ENCODE measurements at regions not wholly inside any gene's neighbourhood (a gene's known extent, or its start where the extent isn't known, plus 50 kb on each side); places are given as distances from the start of the nearest gene placed in this dataset.

DNA sequence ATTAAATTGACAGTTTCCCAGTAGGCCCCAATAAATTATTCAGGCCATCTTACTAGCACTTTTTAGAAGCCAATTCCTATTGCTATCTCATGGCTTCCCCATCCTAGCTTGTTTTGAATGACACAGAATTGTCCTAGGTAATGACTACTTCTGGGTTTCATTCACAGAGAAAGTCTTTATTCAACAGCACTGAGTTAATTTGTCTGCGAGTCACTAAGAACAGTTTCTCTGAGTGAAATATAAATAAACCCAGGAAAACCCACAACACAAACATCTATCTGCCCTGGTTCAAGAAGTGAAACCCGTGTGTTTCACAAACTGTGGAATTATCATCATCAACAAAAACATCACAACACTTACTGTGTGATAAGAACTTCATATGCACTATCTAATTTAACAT, 1366.8 kb downstream of the EPHA7 start:
- Histone ChIP-seq H3K27me3 (ENCODE audit: insufficient read depth, low read length) (no peaks in the 10 kb centered on the region), H3K36me3 (ENCODE audit: insufficient read depth, low read length) (no peaks in the 10 kb centered on the region), H3K27ac (ENCODE audit: low read depth, low read length) (no peak overlapping the region), H3K9me3 (ENCODE audit: control insufficient read depth in 1 of 2, low read length in 2 of 2) (no peaks in the 10 kb centered on the region), H3K4me3 (ENCODE audit: low read length in 2 of 2) (no peak overlapping the region), H3K4me1 (ENCODE audit: insufficient read depth, low read length) (no peaks in the 10 kb centered on the region)
- no peak for DNase-seq
- Mint-ChIP-seq H3K27ac (no peak overlapping the region), H3K4me1 (no peaks in the 10 kb centered on the region), H3K27me3 (no peaks in the 10 kb centered on the region), H3K4me3 (no peak overlapping the region), H3K9me3 (peaks cover 0 to 3% (median under 1%) of the 10 kb centered on the region in 8 donors), H3K36me3 (no peaks in the 10 kb centered on the region)
- POLR2A ChIA-PET (ENCODE audit: partially characterized antibody), result no interaction called here
- intact Hi-C loops (cut with micrococcal nuclease), result no loop called here
- CTCF ChIA-PET (ENCODE audit: partially characterized antibody), result no interaction called here

DNA sequence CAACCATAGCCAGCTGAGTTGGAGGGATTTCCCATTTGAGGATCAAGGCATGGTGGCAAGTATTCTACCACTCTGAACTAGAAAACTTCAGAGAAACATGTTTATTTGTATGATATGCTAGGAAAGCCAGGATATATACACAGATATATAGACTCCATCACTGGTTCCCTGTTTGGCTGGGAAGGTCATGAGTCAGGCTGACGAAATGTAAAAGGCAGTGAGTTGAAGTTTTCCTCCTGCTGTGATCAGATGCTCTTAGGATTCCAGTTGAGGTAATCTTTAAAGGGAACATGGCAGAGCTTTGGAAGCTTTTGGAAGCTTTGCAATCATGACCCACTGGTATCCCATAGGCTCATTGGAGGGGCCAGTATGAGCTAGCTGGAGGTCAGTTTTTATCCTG, 1369.1 kb downstream of the EPHA7 start:
- no peaks in the 10 kb centered on the region for H3K4me1 Mint-ChIP-seq

DNA sequence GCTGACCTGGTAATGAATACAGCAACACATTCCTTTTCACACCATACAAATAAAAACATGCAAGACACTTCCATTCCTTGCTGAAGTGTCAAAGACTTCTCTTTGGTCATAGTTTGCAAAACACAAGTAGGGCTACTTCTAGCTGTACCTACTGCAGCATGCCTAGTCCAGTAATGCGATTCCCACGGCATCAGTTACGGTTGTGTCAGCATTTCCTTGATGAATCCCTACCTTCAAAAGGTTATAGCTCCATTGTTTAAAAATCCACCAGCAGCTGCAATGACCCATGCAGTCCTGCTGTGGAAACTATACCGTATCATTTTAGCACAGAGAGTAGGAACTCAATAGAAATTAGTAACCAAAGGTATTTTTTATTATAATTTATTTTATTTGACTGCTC, 1371.5 kb downstream of the EPHA7 start:
- no peaks in the 10 kb centered on the region for H3K4me1 ChIP-seq (ENCODE audit: insufficient read depth, low read length)
- DNase-seq, result no peak
- Mint-ChIP-seq H3K27me3 (no peaks in the 10 kb centered on the region), H3K36me3 (no peaks in the 10 kb centered on the region), H3K9me3 (peaks cover 0 to 3% (median under 1%) of the 10 kb centered on the region in 8 donors), H3K27ac (no peak overlapping the region), H3K4me1 (no peaks in the 10 kb centered on the region), H3K4me3 (no peak overlapping the region)
- no peak overlapping the region for H3K27ac ChIP-seq (ENCODE audit: low read depth, low read length)
- CTCF ChIA-PET (ENCODE audit: partially characterized antibody), result no interaction called here
- POLR2A ChIA-PET (ENCODE audit: partially characterized antibody), result no interaction called here
- no peak overlapping the region for H3K4me3 ChIP-seq (ENCODE audit: low read length in 2 of 2)
- H3K36me3 ChIP-seq (ENCODE audit: insufficient read depth, low read length), result no peaks in the 10 kb centered on the region
- no peaks in the 10 kb centered on the region for H3K27me3 ChIP-seq (ENCODE audit: insufficient read depth, low read length)
- no peaks in the 10 kb centered on the region for H3K9me3 ChIP-seq (ENCODE audit: control insufficient read depth in 1 of 2, low read length in 2 of 2)
- intact Hi-C loops (cut with micrococcal nuclease), result no loop called here

More for the DNA sequence above, 1369.1 kb downstream of the EPHA7 start:
- Histone ChIP-seq H3K4me3 (ENCODE audit: low read length in 2 of 2) (no peak overlapping the region), H3K9me3 (ENCODE audit: control insufficient read depth in 1 of 2, low read length in 2 of 2) (no peaks in the 10 kb centered on the region), H3K36me3 (ENCODE audit: insufficient read depth, low read length) (no peaks in the 10 kb centered on the region), H3K27me3 (ENCODE audit: insufficient read depth, low read length) (no peaks in the 10 kb centered on the region), H3K4me1 (ENCODE audit: insufficient read depth, low read length) (no peaks in the 10 kb centered on the region), H3K27ac (ENCODE audit: low read depth, low read length) (no peak overlapping the region)
- Mint-ChIP-seq H3K27ac (no peak overlapping the region), H3K9me3 (peaks cover 0 to 3% (median under 1%) of the 10 kb centered on the region in 8 donors), H3K27me3 (no peaks in the 10 kb centered on the region), H3K36me3 (no peaks in the 10 kb centered on the region), H3K4me3 (no peak overlapping the region)
- CTCF ChIA-PET (ENCODE audit: partially characterized antibody), result no interaction called here
- POLR2A ChIA-PET (ENCODE audit: partially characterized antibody), result no interaction called here
- intact Hi-C loops (cut with micrococcal nuclease), result no loop called here
- DNase-seq, result no peak

DNA sequence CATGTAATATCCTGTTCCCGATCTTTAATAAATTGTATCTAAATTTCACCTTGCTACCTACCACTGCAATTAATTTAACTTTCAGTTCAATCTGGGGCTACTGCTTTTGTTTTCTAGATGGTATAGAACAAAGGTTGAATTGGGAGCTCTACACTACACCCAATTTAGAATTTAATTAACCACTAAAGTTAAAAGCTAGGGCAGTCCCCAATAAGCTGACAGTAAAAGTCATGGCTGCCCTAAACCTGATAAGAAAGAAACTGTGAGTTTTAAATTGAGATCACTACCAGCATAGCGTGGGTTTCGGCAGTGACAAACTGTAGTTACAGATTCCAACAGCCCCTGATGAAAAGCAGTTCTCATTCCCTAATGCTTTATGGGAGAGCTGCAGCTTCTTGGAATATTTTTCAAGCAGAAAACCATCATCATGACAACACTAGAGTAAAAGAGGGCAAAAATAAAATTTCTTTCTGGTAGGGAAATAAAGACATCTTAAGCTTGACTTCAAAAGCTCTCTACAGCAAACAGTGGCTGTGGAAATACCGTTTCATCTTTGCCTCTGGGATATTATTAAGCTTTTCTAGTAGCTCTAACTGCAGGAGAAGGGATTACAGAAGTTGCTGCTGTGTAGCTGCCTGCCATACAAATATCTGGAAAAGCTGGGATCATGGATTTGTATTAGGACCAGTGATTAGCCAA, 1372.1 kb downstream of the EPHA7 start:
- H3K36me3 ChIP-seq (ENCODE audit: insufficient read depth, low read length), result no peaks in the 10 kb centered on the region
- H3K27ac ChIP-seq (ENCODE audit: low read depth, low read length), result no peak overlapping the region
- Mint-ChIP-seq H3K4me1 (no peaks in the 10 kb centered on the region), H3K36me3 (no peaks in the 10 kb centered on the region), H3K27me3 (no peaks in the 10 kb centered on the region), H3K9me3 (peaks cover 0 to 5% (median under 1%) of the 10 kb centered on the region in 8 donors), H3K27ac (no peak overlapping the region), H3K4me3 (no peak overlapping the region)
- no peaks in the 10 kb centered on the region for H3K9me3 ChIP-seq (ENCODE audit: control insufficient read depth in 1 of 2, low read length in 2 of 2)
- POLR2A ChIA-PET (ENCODE audit: partially characterized antibody), result no interaction called here
- DNase-seq, result no peak
- H3K27me3 ChIP-seq (ENCODE audit: insufficient read depth, low read length), result no peaks in the 10 kb centered on the region
- intact Hi-C loops (cut with micrococcal nuclease), result no loop called here
- H3K4me1 ChIP-seq (ENCODE audit: insufficient read depth, low read length), result no peaks in the 10 kb centered on the region
- H3K4me3 ChIP-seq (ENCODE audit: low read length in 2 of 2), result no peak overlapping the region
- CTCF ChIA-PET (ENCODE audit: partially characterized antibody), result no interaction called here

DNA sequence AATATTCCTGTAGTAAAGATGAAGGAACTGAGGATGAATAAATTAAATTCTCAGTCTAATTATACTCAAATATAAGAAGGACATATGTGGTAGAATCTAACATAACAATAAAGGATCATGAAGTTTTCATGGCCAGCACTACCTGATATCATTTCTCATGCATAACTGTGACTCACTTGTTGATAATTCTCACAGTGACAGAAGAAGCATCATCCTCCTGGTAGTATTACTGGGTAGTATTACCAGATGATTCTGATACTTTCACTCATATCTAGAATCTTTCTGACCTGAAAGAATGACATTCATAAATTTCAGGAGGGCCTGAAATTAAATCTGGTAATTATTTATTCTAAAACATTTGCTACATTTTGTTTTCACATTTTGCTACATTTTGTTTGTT, 1375.0 kb downstream of the EPHA7 start:
- POLR2A ChIA-PET (ENCODE audit: partially characterized antibody), result no interaction called here
- no peak for DNase-seq
- no peak overlapping the region for H3K27ac Mint-ChIP-seq
- H3K36me3 Mint-ChIP-seq, result no peaks in the 10 kb centered on the region
- no peaks in the 10 kb centered on the region for H3K27me3 ChIP-seq (ENCODE audit: insufficient read depth, low read length)
- H3K4me1 ChIP-seq (ENCODE audit: insufficient read depth, low read length), result no peaks in the 10 kb centered on the region
- no peak overlapping the region for H3K4me3 Mint-ChIP-seq
- CTCF ChIA-PET (ENCODE audit: partially characterized antibody), result no interaction called here
- H3K9me3 Mint-ChIP-seq, result peaks cover 0 to 6% (median 2%) of the 10 kb centered on the region in 8 donors
- intact Hi-C loops (cut with micrococcal nuclease), result no loop called here
- H3K4me3 ChIP-seq (ENCODE audit: low read length in 2 of 2), result no peak overlapping the region
- H3K9me3 ChIP-seq (ENCODE audit: control insufficient read depth in 1 of 2, low read length in 2 of 2), result no peaks in the 10 kb centered on the region
- H3K4me1 Mint-ChIP-seq, result no peaks in the 10 kb centered on the region
- no peak overlapping the region for H3K27ac ChIP-seq (ENCODE audit: low read depth, low read length)
- H3K36me3 ChIP-seq (ENCODE audit: insufficient read depth, low read length), result no peaks in the 10 kb centered on the region
- no peaks in the 10 kb centered on the region for H3K27me3 Mint-ChIP-seq

DNA sequence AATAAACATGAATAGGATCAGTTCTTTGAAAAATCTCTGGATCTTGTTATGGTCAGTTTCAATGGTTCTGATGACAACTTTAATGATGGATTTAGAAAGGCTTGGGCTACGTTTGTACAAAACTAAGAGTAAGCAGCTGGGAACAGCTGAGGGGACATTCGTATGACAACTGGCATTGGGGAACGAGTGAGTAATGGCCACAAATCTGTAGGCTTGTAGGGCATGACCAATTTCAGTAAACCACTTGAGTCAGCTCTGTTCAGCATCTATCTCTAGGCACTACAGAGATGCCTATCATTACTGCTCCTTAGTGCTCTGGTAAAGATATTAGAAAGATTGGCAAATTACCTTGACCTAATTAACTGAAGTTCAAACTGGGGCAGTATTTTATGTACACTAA, 1375.6 kb downstream of the EPHA7 start:
- Mint-ChIP-seq H3K9me3 (peaks cover 0 to 4% (median 2%) of the 10 kb centered on the region in 8 donors), H3K4me3 (no peak overlapping the region), H3K27ac (no peak overlapping the region), H3K4me1 (no peaks in the 10 kb centered on the region), H3K27me3 (no peaks in the 10 kb centered on the region), H3K36me3 (no peaks in the 10 kb centered on the region)
- no peaks in the 10 kb centered on the region for H3K36me3 ChIP-seq (ENCODE audit: insufficient read depth, low read length)
- no peaks in the 10 kb centered on the region for H3K27me3 ChIP-seq (ENCODE audit: insufficient read depth, low read length)
- no peaks in the 10 kb centered on the region for H3K9me3 ChIP-seq (ENCODE audit: control insufficient read depth in 1 of 2, low read length in 2 of 2)
- H3K27ac ChIP-seq (ENCODE audit: low read depth, low read length), result no peak overlapping the region
- ChIA-PET POLR2A (ENCODE audit: partially characterized antibody) (no interaction called here), CTCF (ENCODE audit: partially characterized antibody) (no interaction called here)
- no peak for DNase-seq
- no peaks in the 10 kb centered on the region for H3K4me1 ChIP-seq (ENCODE audit: insufficient read depth, low read length)
- no peak overlapping the region for H3K4me3 ChIP-seq (ENCODE audit: low read length in 2 of 2)
- intact Hi-C loops (cut with micrococcal nuclease), result no loop called here

DNA sequence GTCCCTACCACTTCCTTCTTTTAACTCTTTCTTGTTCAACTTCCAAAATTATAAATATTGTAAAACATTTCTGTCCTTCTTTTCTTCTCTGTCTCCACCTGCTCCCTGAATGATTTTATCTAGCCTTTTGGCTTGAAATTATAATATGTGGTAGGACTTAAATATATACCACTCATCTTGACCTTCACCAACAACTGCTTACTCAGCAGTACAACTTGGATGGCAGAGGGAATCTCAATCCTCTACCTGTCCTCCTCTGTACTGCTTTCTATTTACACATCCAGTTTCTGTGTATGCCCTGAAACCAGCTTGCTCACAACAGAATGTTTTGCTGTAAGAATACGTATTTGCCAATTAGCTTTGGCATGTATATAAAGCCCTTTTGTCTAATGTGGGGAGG, 1392.5 kb downstream of the EPHA7 start:
- Mint-ChIP-seq H3K9me3 (peaks cover 0 to 12% (median 2%) of the 10 kb centered on the region in 8 donors), H3K27ac (no peak overlapping the region), H3K4me1 (no peaks in the 10 kb centered on the region), H3K4me3 (no peak overlapping the region), H3K27me3 (no peaks in the 10 kb centered on the region), H3K36me3 (no peaks in the 10 kb centered on the region)
- H3K27ac ChIP-seq (ENCODE audit: low read depth, low read length), result no peak overlapping the region
- POLR2A ChIA-PET (ENCODE audit: partially characterized antibody), result no interaction called here
- no peaks in the 10 kb centered on the region for H3K9me3 ChIP-seq (ENCODE audit: control insufficient read depth in 1 of 2, low read length in 2 of 2)
- H3K27me3 ChIP-seq (ENCODE audit: insufficient read depth, low read length), result no peaks in the 10 kb centered on the region
- DNase-seq, result no peak
- no peak overlapping the region for H3K4me3 ChIP-seq (ENCODE audit: low read length in 2 of 2)
- no peaks in the 10 kb centered on the region for H3K36me3 ChIP-seq (ENCODE audit: insufficient read depth, low read length)
- no peaks in the 10 kb centered on the region for H3K4me1 ChIP-seq (ENCODE audit: insufficient read depth, low read length)
- CTCF ChIA-PET (ENCODE audit: partially characterized antibody), result no interaction called here
- intact Hi-C loops (cut with micrococcal nuclease), result no loop called here

DNA sequence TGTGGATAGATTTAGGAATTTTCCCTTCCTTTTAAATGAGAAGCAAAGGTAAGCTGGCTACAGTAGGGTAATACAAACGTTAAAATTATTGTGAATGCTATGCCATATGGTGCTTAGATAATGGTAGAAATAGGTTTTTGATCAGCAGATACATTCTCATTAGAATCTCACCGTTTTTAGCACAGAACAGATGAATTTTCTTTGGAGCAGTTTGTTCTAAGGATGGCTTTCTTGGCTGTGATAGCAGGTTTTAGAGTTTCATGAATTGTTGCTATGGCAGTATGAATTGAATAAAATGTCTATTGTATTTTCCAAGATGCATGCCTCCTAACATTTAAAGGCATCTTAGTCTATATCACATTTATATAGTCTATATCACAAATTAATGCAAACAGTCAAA, 1394.5 kb downstream of the EPHA7 start:
- intact Hi-C loops (cut with micrococcal nuclease), result no loop called here
- CTCF ChIA-PET (ENCODE audit: partially characterized antibody), result no interaction called here
- Mint-ChIP-seq H3K27me3 (no peaks in the 10 kb centered on the region), H3K27ac (no peak overlapping the region), H3K4me1 (no peaks in the 10 kb centered on the region), H3K9me3 (peaks cover 0 to 6% (median under 1%) of the 10 kb centered on the region in 8 donors), H3K4me3 (no peak overlapping the region), H3K36me3 (no peaks in the 10 kb centered on the region)
- H3K4me3 ChIP-seq (ENCODE audit: low read length in 2 of 2), result no peak overlapping the region
- no peaks in the 10 kb centered on the region for H3K4me1 ChIP-seq (ENCODE audit: insufficient read depth, low read length)
- H3K27ac ChIP-seq (ENCODE audit: low read depth, low read length), result no peak overlapping the region
- no peaks in the 10 kb centered on the region for H3K27me3 ChIP-seq (ENCODE audit: insufficient read depth, low read length)
- no peaks in the 10 kb centered on the region for H3K9me3 ChIP-seq (ENCODE audit: control insufficient read depth in 1 of 2, low read length in 2 of 2)
- DNase-seq, result no peak
- no peaks in the 10 kb centered on the region for H3K36me3 ChIP-seq (ENCODE audit: insufficient read depth, low read length)
- POLR2A ChIA-PET (ENCODE audit: partially characterized antibody), result no interaction called here
